DMS 273 (cell line): ENCODE measurements at regions not wholly inside any gene's neighbourhood (a gene's known extent, or its start where the extent isn't known, plus 50 kb on each side); places are given as distances from the start of the nearest gene placed in this dataset.
"Not testable (repeated sequence)": the region's sequence is repeated elsewhere in the genome, so short reads cannot be mapped to it uniquely, and the experiment has no call there.

Experiments
- DNase-seq: peaks from one replicate; lab custom pipeline; 2025; ENCODE audit not compliant: unreplicated experiment; lab: John Stamatoyannopoulos, UW

DNA sequence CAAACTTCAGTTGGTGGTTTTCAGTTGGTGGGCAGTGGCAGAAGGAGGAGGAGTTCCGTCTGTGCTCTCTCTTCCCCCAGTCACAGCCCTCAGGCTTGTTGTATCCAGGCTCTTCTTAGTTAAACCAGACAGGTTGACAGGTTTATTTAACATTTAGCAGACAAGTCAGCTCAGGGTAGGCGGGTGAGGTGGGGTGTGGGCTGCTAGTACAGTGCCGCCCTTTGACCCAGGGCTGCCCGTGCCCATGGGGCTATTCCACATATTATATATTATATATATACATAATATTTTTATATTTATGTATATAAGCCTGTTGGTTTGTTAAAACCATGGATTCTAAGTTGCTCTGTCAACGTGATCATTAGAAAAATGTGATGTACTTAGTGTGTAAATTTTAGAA is 1740.6 kb upstream of the DEFB115 start:
- DNase-seq, result not testable (repeated sequence)

DNA sequence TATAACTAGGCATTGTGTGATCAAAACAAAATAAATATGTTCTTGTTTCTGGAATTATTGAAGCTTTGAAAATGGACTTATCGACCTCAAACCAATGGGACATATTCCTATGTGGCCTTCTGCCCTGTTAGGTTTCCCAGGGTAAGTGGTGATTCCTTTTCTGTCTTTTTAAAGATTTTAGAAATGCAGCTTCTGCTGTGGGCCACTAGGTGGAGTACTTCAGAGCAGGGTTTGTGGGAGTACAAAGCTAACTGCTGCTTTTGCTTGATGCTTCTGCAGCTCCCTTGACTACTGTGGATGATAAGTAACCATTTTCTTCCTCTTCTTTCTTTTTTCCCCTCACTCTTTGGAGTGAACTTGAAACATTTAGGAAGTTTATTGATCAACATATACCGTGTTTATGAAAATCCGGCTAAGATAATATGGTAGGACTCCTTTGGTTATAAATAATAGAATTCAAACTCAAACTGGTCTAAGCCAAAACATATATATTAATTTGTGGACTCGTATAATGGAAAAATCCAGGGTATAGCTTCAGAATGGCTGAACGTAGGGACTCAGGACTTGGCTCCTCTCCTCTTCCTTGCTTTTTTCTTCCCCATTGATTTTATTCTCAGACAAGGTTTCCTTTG is 1737.7 kb upstream of the DEFB115 start:
- peak; percentile 2 for DNase-seq

DNA sequence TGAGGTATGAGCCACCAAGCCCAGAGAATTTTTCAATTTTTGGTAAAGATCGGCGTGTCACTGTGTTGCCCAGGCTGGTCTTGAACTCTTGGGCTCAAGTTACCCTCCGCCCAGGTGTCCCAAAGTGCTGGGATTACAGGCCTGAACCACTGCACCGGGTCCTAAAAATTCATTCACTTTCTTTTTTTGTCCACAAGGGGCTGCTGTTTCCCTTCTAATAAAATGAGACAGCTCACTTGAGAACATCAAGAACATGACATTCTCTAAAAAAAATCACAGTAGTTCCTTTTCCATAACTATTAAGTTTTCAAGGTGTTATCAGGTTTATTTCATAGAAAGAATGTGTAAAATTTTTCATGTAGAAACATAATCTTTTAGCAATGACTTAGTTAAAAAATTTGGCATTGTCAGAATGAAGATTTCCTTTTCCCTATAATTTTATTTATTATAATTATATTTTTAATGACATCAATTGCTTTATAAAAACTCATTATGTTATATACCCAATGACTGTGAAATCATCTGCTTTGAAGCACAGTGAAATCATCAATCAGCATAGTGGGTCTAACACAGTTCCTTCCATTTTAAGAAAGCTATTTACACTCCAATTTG is 1723.8 kb upstream of the DEFB115 start:
- peak; percentile 58 for DNase-seq

DNA sequence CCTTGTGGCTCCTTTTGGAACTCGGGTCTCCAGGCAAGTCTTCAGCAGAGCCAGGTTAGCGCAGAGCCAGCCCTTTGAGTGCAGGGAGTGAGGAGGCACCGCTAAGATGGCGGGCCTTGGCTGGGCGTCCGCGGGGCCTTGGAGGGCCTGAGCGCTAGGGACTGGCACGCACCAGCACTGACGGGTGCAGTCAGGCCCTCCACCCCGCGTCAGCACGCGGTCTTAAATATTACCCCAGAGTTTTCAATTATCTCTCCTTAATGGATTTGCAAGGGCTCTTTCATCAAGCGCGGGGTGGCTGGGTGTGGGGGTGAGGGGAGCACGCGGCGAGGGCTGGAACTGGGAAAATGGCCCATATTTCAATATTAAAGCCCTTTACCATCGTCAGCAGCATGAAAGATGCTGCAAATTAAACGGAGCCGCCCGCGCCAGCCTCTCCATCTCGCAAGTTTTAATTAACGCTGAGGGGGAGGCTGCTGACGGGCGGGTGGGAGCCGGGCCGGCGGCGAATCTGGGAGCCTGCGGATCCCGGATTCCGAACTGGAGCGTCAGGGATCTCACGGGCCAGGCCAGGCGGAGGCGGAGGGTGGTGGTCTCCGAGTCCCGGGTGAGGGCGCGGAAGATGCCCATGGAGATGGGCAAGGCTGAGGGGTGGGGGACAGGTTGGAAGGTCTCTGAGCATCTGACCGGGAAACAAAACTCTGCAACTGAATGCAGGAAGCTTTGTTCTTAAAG is 1690.4 kb upstream of the DEFB115 start:
- DNase-seq, result not testable (repeated sequence)

DNA sequence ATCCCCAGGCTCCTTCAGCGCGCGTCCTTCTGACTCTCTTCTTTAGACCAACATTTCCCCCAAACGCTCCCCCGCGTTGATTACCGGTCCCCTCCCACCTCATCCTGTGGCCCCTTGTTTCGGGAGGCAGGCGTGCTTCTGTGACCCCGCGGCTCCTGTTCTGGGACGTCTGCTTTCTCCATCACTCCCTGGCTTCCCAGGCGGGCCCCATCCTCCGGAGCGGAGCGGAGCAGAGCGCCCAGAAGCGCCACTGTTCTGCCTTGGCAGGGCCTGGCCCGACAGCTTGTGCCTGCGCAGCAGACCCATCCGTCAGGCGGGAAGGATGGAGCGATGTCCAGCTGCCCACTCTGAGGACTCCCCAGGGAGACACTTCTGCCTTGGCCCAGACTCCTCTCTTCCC is 1689.8 kb upstream of the DEFB115 start:
- not testable (repeated sequence) for DNase-seq

DNA sequence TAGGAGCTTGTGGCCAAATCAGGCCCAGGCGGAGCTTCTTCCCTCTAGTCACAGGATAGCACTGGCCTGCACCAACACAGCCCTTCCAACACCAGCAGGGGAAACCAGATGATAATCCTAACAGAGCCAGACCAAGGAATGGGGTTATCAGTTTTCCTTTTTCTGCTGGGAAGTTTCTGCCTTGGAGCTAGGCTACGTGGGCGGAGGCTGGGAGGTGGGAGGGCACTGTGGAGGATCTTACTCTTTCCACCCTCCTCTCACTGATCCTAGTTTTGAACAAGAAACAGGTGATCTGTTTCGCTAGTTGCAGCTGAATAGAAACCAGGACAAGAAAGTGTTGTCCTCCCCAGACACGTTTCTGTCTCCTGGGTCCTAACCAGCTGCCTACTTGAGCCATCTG is 1687.3 kb upstream of the DEFB115 start:
- not testable (repeated sequence) for DNase-seq

DNA sequence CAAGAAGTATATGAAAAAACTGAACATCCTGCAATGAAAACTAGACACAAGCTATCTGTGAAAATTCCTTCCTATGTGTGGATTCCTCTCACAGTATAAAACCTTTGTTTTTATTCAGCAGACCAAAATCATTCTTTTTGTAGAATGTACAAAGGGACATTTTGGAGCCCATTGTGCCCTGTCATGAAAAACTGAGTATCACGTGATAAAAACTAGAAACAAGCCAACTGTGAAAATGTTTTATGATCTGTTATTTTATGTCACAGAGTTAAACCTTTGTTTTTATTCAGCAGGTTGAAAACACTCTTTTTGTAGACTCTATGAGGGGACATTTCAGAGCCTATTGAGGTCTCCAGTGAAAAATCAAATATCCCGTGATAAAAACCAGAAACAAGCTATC is 1667.9 kb upstream of the DEFB115 start:
- DNase-seq, result not testable (repeated sequence)

DNA sequence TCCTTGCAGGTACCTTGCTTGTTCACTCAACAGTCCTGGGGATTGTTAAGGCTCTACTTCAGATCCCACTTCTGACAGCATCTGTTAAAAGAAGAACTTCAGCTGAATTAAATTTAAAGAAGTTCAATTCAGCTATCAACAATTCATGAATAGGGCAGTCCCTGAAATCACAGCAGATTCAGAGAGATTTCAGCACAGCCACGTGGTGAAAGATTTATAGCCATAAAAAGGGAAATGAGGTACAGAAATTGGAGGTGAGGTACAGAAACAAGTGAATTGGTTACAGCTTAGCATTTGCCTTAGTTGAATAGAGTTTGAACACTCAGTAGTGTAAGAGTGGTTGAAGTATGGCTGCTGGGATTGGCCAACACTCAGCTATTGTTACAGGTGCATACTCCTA is 1653.3 kb upstream of the DEFB115 start:
- DNase-seq, result not testable (repeated sequence)

DNA sequence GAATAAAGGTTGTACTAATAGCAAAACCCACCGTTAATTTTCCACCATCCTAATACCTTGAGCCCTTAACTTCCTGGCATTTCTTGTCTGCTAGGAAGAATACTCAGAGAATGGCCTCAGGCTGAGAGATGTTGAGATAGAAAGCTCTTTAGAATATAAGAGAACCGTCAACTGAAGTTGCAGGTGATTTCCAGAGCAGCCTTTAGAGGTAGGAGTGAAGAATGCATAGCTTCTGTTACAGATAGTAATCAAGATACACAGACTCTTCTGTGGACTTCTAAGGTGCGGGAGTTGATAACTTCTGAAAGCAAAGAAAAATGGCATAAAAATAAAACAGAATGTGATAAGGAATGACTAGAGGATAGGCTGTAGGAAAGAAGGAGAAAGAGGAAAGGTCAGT is 1651.3 kb upstream of the DEFB115 start:
- not testable (repeated sequence) for DNase-seq

DNA sequence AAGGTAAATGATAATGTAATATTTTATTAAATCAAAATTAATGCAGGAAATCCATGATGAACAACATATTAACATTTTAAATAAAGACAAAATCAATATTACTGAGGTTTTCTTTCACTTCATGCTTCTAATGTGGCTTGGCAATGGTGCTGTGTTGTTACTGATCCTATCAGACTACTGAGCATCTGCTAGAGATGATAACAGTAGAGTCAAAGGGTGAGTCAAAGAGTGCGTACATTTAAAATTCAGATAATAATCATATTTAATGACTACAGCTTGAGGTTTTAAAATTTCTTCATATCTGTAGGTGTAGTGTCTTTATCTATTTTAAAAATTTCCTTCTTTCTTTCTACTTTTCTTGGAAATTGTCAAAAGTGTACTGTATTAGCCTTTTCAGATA is 1628.1 kb upstream of the DEFB115 start:
- DNase-seq, result not testable (repeated sequence)
